ENCODE measurements at regions not wholly inside any gene's neighbourhood (a gene's known extent, or its start where the extent isn't known, plus 50 kb on each side); places are given as distances from the start of the nearest gene placed in this dataset.

DNA sequence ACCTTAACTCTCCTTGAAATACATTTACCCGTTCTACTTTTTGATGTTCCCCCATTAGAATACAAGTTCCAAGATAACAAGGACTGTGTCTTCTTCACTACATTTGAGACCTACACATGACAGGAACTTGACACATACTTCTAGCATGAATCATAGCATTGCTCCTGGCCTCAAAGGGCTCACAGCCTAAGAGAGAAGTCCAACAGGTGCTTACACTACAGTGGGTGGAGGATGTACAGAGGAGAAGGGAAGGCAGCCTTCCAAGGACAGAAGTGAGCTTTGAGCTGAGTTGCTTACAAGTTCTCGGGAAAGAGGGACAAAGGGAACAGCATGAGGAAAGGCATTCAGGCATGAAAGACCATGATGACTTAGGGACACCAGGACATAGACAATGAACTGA is 56.9 kb upstream of the MSX2 start:
- TF ChIP-seq POLR2AphosphoS5 (IDR thresholded peaks at IDR 0.05) (no peak), POLR2A (IDR thresholded peaks at IDR 0.05) (no peak)
- TF ChIP-seq, protein P1, sequence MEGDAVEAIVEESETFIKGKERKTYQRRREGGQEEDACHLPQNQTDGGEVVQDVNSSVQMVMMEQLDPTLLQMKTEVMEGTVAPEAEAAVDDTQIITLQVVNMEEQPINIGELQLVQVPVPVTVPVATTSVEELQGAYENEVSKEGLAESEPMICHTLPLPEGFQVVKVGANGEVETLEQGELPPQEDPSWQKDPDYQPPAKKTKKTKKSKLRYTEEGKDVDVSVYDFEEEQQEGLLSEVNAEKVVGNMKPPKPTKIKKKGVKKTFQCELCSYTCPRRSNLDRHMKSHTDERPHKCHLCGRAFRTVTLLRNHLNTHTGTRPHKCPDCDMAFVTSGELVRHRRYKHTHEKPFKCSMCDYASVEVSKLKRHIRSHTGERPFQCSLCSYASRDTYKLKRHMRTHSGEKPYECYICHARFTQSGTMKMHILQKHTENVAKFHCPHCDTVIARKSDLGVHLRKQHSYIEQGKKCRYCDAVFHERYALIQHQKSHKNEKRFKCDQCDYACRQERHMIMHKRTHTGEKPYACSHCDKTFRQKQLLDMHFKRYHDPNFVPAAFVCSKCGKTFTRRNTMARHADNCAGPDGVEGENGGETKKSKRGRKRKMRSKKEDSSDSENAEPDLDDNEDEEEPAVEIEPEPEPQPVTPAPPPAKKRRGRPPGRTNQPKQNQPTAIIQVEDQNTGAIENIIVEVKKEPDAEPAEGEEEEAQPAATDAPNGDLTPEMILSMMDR (IDR thresholded peaks at IDR 0.05), result no peak
